Glutamatergic neuron (in vitro differentiated cells): ENCODE measurements at regions not wholly inside any gene's neighbourhood (a gene's known extent, or its start where the extent isn't known, plus 50 kb on each side); places are given as distances from the start of the nearest gene placed in this dataset.

Experiments used
- DNase-seq: peaks from one replicate; pipeline ENCODE4 v3.0.0; 2022
- H3K27ac Mint-ChIP-seq: one replicate; pipeline ENCODE4 v1.8.0; 2020; ENCODE audit warnings: mild to moderate bottlenecking, mixed read lengths, inconsistent platforms; ENCODE audit not compliant: unreplicated experiment
- H3K27me3 Mint-ChIP-seq: one replicate; pipeline ENCODE4 v1.8.0; 2020; ENCODE audit warnings: mild to moderate bottlenecking, moderate library complexity, mixed read lengths, inconsistent platforms; ENCODE audit not compliant: unreplicated experiment
- H3K36me3 Mint-ChIP-seq: one replicate; pipeline ENCODE4 v1.8.0; 2020; ENCODE audit warnings: mild to moderate bottlenecking, mixed read lengths, inconsistent platforms; ENCODE audit not compliant: unreplicated experiment
- H3K4me1 Mint-ChIP-seq: one replicate; pipeline ENCODE4 v1.8.0; 2020; ENCODE audit warnings: mild to moderate bottlenecking, low read depth, mixed read lengths, inconsistent platforms; ENCODE audit not compliant: unreplicated experiment
- H3K4me3 Mint-ChIP-seq: one replicate; pipeline ENCODE4 v1.8.0; 2020; ENCODE audit warnings: mild to moderate bottlenecking, mixed read lengths, inconsistent platforms; ENCODE audit not compliant: unreplicated experiment
- H3K9me3 Mint-ChIP-seq: one replicate; pipeline ENCODE4 v1.8.0; 2020; ENCODE audit warnings: mild to moderate bottlenecking, moderate library complexity, mixed read lengths, inconsistent platforms; ENCODE audit not compliant: unreplicated experiment
- CTCF ChIP-seq: fragments of 200-600 bp; sonication (generic); IDR thresholded peaks from one replicate; pipeline ENCODE4 v1.5.0; 2021; ENCODE audit not compliant: partially characterized antibody, unreplicated experiment

DNA sequence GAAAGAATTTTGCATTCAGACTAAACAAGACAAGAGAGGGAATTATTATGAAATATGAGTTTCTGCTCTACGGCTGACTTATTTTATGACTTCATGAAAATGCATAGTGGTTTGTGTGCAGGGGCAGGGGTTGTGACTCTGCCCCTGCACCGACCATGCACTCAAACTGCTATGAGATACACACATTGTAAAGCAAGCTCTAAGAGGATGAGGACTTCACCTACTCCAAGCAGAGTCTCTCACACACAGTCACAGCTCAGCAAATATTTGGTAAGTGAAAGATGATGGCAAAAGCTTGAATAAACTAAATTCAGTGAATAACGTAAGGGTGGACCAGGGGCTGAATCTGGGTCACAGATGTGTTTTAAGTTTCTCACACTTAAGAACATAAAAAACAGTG, 542.9 kb downstream of the PRELID2 start:
- TF ChIP-seq CTCF: no peak
- Mint-ChIP-seq H3K27ac (no peak overlapping the region), H3K4me1 (no peaks in the 10 kb centered on the region), H3K4me3 (no peak overlapping the region), H3K27me3 (no peaks in the 10 kb centered on the region), H3K9me3 (peaks cover 2% of the 10 kb centered on the region), H3K36me3 (no peaks in the 10 kb centered on the region)
- no peak for DNase-seq

GRCh38 chr5:145283141-145283810, 551.9 kb downstream of the PRELID2 start:
- Mint-ChIP-seq H3K4me3 (no peak overlapping the region), H3K9me3 (no peaks in the 10 kb centered on the region), H3K36me3 (no peaks in the 10 kb centered on the region), H3K4me1 (no peaks in the 10 kb centered on the region), H3K27me3 (peaks cover 5% of the 10 kb centered on the region), H3K27ac (no peak overlapping the region)
- no peak for DNase-seq
- no peak for TF ChIP-seq CTCF

DNA sequence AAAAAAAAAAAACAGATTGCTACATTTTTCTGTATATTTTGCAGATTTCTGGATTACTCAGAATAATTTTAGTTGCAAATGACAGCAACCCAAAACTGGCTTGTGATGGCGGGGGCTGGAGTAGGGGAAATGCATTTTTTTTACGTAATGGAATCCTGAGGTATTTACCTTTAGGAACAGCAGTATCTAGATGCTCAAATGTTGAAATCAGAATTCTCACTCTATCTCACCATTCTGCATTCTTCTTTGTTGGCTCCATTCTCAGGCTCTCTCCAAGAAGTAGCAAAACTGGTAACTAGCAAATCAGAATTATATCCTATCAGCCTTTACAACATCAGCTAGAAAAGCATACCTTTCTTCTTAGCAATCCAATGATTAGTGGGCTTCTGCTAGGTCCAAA, 554.3 kb downstream of the PRELID2 start:
- Mint-ChIP-seq H3K27me3 (peaks cover 6% of the 10 kb centered on the region), H3K36me3 (no peaks in the 10 kb centered on the region), H3K9me3 (no peaks in the 10 kb centered on the region), H3K4me3 (no peak overlapping the region), H3K4me1 (no peaks in the 10 kb centered on the region), H3K27ac (no peak overlapping the region)
- no peak for TF ChIP-seq CTCF
- no peak for DNase-seq

- peaks cover 3% of the 10 kb centered on the region for H3K27me3 Mint-ChIP-seq
- H3K4me3 Mint-ChIP-seq: no peak overlapping the region
- no peaks in the 10 kb centered on the region for H3K9me3 Mint-ChIP-seq
- no peak overlapping the region for H3K27ac Mint-ChIP-seq
- no peaks in the 10 kb centered on the region for H3K36me3 Mint-ChIP-seq
- TF ChIP-seq CTCF: no peak
- DNase-seq: no peak
- no peaks in the 10 kb centered on the region for H3K4me1 Mint-ChIP-seq
Observed at GRCh38 chr5:145280214-145280613, 554.9 kb downstream of the PRELID2 start.

DNA sequence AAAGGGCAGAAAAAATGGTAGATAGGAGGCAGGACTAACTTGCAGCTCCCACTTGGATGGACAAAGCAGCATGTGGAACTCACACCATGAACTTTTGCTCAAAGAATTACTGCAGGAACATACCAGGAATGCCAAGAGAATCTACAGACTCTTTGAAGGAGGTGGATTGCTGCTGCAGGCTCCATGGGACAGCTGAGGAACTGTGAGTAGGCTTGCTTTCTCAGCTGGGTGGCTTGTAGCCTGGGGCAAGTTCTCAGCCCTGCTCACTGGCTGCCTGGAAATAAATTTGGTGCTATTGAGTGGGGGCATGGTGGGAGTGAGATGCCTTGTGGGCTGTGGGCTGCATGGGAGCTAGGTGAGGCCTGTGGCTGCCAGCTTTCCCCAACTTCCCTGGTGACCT, 574.5 kb downstream of the PRELID2 start:
- H3K27ac Mint-ChIP-seq: no peak overlapping the region
- no peak for TF ChIP-seq CTCF
- H3K27me3 Mint-ChIP-seq: no peaks in the 10 kb centered on the region
- H3K4me3 Mint-ChIP-seq: no peak overlapping the region
- no peaks in the 10 kb centered on the region for H3K4me1 Mint-ChIP-seq
- H3K36me3 Mint-ChIP-seq: no peaks in the 10 kb centered on the region
- no peak for DNase-seq
- H3K9me3 Mint-ChIP-seq: peaks cover 5% of the 10 kb centered on the region
